ENCODE measurements at regions not wholly inside any gene's neighbourhood (a gene's known extent, or its start where the extent isn't known, plus 50 kb on each side); places are given as distances from the start of the nearest gene placed in this dataset.

GRCh38 chr3:72270730-72271129 is 485.8 kb upstream of the PROK2 start:
- no peak for TF ChIP-seq NFIC (IDR thresholded peaks at IDR 0.05; ENCODE audit: borderline replicate concordance)
- TF ChIP-seq SMC3 (IDR thresholded peaks at IDR 0.05; ENCODE audit: low read depth, low read length) = no peak
- no peak for TF ChIP-seq EZH2phosphoT487 (IDR thresholded peaks at IDR 0.05; ENCODE audit: borderline replicate concordance, low read depth)
- TF ChIP-seq CHD2 (IDR thresholded peaks at IDR 0.05; ENCODE audit: low read length, partially characterized antibody) = no peak
- no peak for TF ChIP-seq CTCF (IDR thresholded peaks at IDR 0.05)
- TF ChIP-seq JUND (IDR thresholded peaks at IDR 0.05) = no peak
- no peak for TF ChIP-seq POLR2AphosphoS5 (IDR thresholded peaks at IDR 0.05; ENCODE audit: low read depth, low read length)
- TF ChIP-seq EP300 (IDR thresholded peaks at IDR 0.05; ENCODE audit: borderline replicate concordance in 1 of 2, low read depth in 1 of 2, low read length in 1 of 2) = no peak
- TF ChIP-seq GABPA (IDR thresholded peaks at IDR 0.05; ENCODE audit: low read depth) = no peak
- no peak for TF ChIP-seq TEAD4 (IDR thresholded peaks at IDR 0.05; ENCODE audit: borderline replicate concordance, insufficient read depth)
- TF ChIP-seq IRF3 (IDR thresholded peaks at IDR 0.05; ENCODE audit: low read depth, low read length) = no peak
- TF ChIP-seq REST (IDR thresholded peaks at IDR 0.05; ENCODE audit: low read depth, low read length) = no peak
- TF ChIP-seq SIN3A (IDR thresholded peaks at IDR 0.05; ENCODE audit: borderline replicate concordance, low read depth, low read length) = no peak
